ENCODE measurements at regions not wholly inside any gene's neighbourhood (a gene's known extent, or its start where the extent isn't known, plus 50 kb on each side); places are given as distances from the start of the nearest gene placed in this dataset.

- no peak for TF ChIP-seq GABPA (IDR thresholded peaks at IDR 0.05; ENCODE audit: low read depth)
- TF ChIP-seq REST (IDR thresholded peaks at IDR 0.05; ENCODE audit: insufficient replicate concordance, low read depth) = no peak
Measured at GRCh38 chr20:12823734-12824133, 185.0 kb upstream of the SPTLC3 start.

All from HL-60 (cell line).